AG20443 (cell line): ENCODE measurements at regions not wholly inside any gene's neighbourhood (a gene's known extent, or its start where the extent isn't known, plus 50 kb on each side); places are given as distances from the start of the nearest gene placed in this dataset.
A peak's percentile ranks its signal among the peaks of the same experiment; 100 is the strongest.

ENCODE experiments used
- DNase-seq: peaks from one replicate; pipeline ENCODE4 v3.0.0; 2012; ENCODE audit warnings: low spot score, mixed read lengths

DNA sequence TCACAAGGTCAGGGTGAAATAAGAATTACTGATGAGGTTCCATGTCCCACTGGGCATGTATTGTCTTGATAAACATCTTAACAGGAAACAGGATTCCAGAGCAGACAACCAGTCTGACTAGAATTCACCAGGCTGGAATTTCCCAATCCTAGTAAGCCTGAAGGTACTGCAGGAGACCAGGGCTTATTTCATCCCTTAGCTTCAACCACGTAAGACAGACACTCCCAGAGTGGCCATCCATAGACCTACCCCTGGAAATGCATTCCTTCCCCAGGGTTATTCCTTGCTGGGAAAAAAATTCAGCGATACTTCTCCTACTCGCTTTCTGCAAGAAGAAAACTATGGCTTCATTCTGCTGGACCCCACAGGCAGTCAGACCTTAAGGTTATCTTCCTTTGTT lies 785.4 kb downstream of the NR2F1-AS1 start:
- no peak for DNase-seq

DNA sequence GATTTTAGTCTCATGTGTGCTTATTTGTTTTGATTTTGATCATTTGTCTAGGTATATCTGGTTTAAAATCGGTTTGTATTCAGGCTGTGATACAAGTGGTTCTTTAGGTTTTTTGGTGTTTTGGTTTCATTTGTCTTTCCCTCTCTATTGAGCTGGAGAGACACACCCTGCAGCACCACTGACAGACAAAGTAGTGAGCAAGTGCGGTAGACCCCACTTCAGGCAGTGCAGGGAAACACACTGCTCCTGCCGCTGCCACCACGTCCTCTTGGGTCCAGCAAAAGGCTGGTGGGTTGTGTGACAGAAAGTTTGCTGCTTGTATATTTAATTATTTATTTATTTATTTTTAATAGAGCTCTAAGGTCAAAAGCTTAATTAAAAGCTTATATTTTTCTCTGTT lies 801.0 kb downstream of the NR2F1-AS1 start:
- no peak for DNase-seq

DNA sequence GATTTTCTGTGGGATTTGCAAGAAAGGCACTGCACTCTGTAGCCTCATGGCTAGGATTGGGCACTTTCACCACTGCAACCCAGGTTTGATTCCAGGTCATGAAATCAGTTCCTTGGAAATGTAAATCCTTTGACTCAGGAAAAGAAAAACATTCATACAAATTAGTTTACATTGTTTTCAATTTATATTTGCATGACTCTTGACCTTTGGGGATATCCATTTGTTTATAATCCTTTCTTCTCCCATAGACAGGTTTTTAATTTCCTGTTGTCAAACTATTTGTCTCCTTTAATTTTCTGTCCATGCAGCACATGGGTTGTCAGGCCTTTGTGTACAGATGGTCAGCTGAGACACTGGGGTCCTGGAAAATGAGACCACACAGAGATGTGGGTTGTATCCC lies 801.5 kb downstream of the NR2F1-AS1 start:
- no peak for DNase-seq

DNA sequence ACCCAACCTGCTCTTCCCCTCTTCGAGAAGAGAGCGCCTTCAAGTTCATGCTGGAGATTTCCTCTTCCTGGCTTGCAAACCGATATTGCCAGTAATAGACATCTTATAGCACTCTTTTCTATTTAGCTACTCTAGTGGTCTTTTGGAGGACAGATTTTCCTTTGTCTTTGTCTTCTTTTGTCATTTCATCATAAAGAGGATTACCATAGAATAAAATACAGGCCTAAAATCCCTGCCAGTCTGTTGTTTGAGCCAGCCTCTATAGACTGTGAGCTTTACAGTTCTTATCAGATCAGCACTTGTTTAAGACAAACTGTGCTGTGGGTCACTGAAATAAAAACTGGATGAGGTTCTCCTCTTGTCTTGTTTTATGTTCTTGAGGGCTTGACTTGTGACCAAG lies 802.8 kb downstream of the NR2F1-AS1 start:
- no peak for DNase-seq

DNA sequence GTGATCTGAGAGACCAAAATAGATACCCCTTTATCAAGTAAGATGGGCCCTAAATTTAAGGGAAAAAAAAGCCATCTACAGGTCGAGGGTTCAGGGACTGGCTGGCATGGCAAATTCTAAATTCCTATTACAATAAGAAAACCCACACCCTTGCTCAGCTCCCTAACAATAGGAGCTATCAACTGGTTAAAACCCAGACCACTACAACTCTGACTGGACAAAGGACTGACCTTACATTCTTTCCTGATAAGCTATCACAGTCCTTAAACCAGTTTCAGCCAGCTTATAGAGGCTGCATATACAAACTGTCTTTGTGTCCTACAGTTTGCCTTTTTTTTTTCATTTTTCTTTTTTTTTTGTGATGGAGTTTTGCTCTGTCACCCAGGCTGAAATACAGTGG lies 803.6 kb downstream of the NR2F1-AS1 start:
- DNase-seq, result no peak

DNA sequence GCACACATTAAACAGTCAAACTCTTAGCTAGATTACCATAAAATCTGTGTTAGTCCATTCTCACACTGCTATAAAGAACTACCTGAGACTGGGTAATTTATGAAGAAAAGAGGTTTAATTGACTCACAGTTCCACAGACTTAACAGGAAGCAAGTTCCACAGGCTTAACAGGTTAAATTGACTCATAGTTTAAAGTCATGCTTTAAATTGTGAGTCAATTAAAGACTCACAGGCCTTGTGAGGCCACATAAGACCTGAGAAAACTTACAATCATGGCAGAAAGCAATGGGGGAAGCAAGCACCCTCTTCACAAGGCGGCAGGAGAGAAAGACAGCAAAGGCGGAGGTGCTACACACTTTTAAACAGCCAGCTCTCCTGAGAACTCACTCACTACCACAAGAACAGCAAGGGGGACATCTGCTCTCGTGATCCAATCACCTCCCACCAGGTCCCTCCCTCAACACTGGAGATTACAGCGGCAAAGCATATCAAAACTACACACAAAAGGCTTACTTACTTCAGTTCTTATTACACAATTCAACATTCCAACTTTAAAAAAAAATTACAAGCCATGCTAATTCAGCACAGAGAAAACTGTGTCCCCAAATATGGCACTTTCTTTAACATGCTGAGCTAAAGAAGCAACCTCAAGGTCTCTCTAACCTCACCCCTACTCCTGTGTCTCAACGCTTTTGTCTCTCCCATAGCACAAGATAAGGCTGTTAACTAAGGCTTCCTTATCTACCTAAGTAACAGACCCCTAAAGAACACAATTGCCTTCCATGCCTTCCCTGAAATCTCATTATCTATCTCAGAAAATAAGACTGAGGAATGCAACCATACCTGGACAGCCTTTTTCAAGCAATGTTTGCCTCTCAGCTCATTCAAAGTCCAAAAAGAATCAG lies 805.1 kb downstream of the NR2F1-AS1 start:
- DNase-seq, result no peak

DNA sequence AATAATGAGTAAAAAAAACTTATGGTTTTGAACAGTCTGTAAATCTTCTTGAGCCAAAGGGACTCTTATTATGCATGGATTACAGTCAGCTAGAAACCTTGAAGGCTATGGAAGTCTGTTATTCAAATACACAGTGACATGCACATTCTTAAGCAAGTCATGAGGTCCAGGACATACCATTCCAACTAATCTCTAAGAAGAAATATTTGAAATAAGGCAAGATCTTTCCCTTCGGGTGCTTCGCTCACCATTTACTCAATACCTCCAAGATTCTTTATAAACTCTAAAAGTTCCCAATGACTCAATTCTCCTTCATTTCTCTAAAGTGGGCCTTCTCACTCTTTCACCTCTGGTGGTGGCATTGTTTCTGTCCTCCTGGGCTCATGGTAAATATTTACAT lies 811.0 kb downstream of the NR2F1-AS1 start:
- DNase-seq, result no peak

DNA sequence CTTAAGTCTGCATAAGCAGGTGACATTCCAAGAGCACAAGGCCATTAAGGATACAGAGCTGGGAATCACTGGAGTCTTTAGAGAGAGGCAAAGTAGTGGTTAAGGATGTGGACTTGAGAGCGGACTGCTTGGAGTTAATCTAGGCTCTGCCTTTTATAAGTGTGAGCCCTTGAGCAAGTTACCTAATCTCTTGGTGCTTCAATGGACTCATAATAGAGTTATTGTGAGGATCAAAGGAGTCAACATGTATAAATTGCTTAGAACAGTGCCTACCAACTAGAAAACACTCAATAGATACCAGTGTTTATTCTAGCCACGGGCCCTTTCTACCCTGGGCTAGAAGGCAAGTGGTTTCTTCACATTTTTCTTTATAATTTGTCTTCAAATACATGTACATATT lies 819.4 kb downstream of the NR2F1-AS1 start:
- no peak for DNase-seq

DNA sequence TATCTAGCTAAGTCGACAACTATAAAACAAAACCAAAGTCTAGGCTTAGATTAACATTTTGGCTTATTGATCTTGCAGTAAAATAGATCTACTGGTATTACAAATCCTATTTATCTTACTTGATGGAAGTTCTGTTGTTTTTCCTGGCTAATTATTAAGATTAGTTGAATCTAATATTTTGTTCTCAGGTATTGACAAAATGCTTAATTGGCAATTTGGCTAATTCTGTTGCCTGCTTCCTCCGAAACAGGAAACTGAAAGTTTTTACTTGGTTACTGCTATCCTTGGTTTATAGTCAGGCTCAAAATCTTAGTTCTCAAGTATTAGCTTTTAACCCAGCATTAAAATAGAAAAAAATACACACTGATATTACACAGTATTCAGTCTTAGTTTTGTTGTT lies 820.5 kb downstream of the NR2F1-AS1 start:
- DNase-seq, result no peak

DNA sequence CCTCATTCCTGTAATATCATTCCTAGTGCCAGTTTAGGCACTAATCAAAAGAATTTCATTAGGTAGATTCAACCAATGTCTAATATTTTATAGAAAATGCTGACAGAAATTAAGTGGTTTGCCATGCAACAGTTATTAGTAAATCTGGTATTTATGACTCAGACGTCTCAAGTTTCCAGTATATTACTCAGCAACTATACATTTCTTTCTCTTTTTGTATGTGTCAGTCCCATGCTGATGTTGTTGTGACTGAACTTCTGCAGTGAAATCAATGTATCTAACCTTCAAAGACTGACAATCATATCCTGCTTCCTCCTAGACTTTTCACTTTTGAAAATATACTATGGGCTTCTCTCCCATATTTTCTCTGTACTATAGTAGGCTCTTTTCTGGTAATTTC lies 822.5 kb downstream of the NR2F1-AS1 start:
- peak; percentile 11 for DNase-seq

DNA sequence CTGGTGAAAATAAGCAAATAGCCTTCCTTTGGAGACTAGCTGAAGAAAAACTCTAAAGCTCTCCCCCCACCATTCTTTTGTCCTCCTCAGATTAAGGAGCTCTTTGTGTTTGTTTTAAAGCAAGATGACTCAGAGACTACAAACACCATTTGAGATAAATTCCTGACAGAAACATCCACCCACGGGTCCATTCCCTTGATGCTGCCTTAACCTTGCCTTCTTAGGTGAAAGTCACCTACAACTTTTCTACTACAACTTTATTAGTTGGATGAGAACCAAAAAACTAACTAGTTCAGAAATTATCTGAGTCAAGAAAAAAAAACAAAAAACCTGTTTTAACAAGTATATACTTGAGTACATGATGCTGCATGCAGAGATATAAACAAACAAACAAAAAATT lies 831.1 kb downstream of the NR2F1-AS1 start:
- no peak for DNase-seq

DNA sequence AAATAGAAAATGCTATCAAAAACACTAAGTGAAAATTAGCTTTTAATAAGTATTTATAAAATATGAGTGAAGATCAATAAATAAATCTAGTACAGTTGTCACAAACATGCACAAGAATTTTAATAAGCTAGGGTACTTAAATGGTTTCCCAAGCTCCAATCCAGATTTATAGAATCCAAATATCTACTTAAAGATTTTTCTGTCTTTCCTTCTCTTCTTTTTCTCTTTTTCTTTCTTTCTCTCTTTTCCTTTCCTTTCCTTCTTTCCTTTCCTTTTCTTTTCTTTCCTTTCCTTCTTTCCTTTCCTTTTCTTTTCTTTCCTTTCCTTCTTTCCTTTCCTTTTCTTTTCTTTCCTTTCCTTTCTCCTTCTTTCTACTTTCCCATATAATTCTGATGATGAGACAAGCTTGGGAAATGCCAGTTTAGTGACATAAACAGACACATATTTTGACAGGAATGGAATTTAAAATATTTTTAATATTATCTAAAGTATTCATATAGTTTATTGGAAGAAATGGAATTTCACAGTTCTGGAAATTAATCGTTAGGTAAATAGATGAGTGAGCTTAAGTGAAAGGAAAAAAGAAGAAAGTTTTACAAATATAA lies 832.8 kb downstream of the NR2F1-AS1 start:
- DNase-seq, result no peak

DNA sequence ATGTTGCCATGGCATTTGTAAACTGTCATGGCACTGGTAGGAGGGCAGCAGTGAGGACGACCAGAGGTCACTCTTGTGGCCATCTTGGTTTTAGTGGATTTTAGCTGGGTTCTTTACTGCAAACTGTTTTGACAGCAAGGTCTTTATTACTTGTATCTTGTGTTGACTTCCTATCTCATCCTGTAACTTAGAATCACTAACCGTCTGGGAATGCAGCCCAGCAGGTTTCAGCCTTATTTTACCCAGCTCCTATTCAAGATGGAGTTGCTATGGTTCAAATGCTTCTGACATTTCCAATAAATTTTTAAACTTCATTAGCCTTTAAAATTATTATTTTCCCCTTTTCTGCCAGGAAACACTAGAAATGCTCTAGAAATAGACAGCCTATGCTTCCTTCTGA lies 839.1 kb downstream of the NR2F1-AS1 start:
- DNase-seq, result no peak

DNA sequence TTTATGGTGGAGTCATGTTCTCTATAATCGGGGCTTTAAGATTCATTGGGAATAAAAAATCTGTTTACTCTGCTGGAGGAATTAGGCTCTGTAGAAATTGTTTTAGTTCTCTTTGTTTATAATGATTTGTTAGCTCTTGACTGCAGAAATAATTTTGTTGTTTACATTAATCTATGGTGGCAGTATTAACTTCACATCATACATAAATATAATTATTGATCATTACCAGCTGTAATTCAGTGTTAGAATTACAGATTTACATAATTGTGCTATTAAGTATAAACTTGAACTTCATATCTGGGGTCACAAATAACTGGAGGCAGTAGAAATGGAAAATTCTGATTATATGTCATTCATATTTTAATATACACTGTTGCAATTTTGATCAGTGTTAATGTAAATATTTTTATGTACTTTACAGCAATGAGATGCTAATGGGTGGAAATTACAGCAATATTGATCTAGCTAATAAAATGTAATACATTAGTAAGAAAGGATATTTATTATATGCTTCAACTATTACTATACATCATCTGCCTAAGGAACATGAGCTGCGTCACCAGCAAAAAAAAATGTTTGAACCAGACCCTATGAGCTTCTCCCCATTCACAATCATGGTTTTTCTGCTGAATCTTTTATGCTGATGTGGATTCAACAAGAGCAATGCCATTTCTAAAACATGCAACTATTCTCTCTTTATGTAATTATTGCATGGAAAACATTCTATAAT lies 846.6 kb downstream of the NR2F1-AS1 start:
- no peak for DNase-seq

DNA sequence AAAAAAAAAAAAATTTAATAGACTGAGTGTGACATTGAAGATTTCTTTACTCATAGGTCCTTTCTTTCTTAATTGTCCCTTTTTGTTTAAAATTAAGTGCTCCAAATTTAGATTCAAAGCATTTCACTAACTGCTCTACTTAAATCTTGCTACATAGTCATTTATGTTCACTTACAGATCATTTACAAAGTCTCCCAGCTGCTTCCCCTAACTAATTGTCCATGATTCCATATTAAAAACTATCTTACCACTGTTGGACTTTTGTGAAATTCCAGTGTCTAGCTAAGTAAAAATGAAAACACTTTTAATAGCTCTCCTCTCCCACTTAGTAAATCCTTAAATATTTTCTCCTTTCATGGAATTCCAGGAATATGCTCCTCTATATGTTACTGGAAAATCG lies 850.5 kb downstream of the NR2F1-AS1 start:
- DNase-seq, result no peak

DNA sequence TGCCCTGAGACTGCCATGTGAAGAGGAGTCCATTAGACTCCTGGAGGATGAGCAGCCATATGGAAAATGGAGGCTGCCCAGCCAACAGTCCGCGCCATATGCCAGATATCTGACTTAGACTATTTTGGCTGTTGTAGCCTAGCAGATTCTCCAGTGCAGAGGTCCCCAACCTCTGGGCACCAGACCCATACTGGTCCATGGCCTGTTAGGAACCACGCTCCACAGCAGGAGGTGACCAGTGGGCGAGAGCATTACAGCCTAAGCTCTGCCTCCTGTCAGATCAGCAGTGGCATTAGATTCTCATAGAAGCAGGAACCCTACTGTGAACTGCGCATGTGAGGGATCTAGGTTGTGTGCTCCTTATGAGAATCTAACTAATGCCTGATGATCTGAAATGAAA lies 851.9 kb downstream of the NR2F1-AS1 start:
- DNase-seq, result no peak

DNA sequence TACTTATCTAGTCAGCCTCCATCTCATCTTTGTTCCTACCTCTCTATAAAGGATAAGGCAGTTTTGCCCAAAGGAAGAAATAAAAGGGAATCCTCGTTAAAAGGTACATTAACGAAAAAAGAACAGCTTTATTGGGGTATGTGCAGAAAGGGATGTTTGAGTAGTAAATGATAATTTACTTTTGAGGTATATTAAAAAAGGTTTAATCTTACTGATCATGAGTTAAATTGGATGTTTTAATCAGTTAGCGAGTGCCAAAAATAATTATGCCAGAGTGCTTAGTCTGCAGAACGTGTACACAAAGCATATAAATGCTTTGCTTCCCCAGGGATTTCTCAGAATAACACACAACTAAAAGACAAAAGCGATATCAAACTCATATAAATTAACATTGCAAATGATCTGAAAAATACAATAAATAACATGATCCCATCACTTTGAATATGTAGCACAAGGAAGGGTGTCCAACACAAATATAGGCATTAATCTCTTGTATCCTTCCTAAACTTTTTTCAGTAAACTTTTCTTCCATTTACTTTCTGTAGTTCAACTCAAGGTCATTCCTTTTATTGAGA lies 865.0 kb downstream of the NR2F1-AS1 start:
- DNase-seq, result no peak

DNA sequence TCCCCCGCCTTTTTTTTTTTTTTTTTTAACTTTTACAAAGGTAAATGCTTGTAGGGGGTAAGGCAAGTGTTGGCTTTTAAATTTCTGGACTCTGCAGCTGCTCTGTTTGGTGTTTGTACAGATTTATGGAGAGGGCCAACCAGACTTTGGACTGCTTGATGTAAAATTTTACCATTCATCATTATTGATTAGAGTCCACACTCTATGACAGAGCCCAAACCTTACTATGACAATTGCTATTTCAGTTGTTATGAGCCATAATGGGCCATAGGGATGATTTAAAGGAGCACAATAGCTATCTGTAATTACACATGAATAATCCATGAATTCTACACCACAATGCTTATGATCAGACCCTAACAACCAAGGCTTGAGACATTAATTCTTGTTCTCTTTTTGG lies 867.2 kb downstream of the NR2F1-AS1 start:
- DNase-seq, result no peak

DNA sequence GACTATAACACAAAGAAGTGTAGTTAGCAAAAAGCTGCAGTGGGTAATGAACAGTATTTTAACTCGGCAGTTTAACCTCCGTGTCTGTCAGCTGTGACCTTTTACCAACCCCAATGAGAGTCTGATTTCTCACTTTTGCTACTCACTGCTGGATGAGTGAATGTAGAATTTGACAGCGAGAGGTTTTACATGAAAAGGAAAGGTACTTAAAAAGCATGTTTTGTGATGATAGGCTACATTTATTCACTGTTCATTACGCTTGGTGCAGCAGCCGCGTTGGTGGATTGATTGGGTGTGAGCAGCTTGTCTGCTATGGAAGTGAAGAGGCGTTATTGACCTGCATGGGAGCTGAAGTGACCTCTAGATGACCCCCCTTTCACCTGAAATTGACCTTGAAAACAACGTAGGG lies 867.7 kb downstream of the NR2F1-AS1 start:
- no peak for DNase-seq

DNA sequence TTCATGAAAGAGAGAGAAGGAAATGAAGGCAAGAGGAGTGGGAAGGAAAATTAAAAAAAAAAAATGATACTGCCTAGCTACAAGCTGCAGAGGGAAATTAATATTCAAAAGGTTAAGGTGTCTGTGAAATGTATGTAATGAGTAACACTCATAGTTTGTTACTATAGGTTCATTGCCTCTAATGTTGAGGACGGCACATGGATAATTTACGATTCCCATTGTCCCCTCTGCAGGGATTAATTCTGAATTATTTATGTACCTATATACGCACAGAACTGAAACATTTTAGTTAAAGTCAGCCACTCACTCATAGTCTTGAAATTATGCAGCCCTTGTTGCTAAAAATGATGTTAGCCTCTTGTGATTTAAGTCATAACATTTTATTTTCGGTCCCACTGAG lies 869.1 kb downstream of the NR2F1-AS1 start:
- DNase-seq, result no peak

DNA sequence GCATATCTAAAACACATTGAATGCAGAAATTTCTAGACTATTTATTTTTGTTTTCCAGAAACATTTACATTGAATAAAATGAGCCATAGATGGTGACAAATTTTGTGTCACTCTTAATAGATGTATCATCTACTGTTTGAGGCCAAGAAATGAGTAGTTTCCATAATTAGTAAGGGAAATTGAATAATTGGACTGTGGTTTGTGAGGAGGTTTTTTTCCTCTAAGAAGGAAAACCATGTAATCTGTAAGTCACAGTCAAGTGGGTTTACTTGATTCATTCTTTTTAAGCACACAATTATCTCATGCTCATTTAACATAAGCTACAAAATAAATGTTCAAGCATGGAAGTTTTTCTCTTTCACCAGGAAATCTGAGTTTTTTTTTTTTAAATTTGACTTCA lies 876.4 kb downstream of the NR2F1-AS1 start:
- DNase-seq, result no peak

DNA sequence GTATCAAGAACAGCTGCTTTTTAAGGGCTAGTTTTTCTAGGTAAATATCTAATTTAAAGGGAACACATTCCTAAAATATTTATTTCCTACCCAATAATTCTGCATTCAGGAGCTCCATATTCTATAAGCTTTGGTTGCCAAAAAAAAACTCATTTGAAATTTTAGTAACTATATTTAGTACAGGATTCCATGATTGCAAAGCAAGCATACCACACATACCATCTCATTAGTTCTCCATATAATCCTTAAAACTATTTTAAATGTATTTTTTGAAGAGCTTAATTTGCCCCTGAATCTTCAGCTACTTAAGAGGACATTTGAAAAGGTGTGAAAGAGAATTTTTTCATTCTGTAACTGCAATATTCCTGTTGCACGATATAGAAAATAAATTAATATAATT lies 877.0 kb downstream of the NR2F1-AS1 start:
- DNase-seq, result no peak
